HUES64 (cell line): ENCODE measurements at regions not wholly inside any gene's neighbourhood (a gene's known extent, or its start where the extent isn't known, plus 50 kb on each side); places are given as distances from the start of the nearest gene placed in this dataset.

ENCODE experiments used
- H3K27ac ChIP-seq: 2 replicates; pipeline ENCODE4 v1.7.0; 2013; ENCODE audit warnings: low read depth, low read length, inconsistent platforms
- H3K27me3 ChIP-seq: 2 replicates; pipeline ENCODE4 v1.6.1; 2013; ENCODE audit warnings: mild to moderate bottlenecking, low read length; ENCODE audit not compliant: insufficient read depth
- H3K36me3 ChIP-seq: 2 replicates; pipeline ENCODE4 v1.6.1; 2013; ENCODE audit warnings: mild to moderate bottlenecking, low read length; ENCODE audit not compliant: insufficient read depth
- H3K4me1 ChIP-seq: 2 replicates; pipeline ENCODE4 v1.6.1; 2013; ENCODE audit warnings: mild to moderate bottlenecking, low read length, moderate library complexity; ENCODE audit not compliant: insufficient read depth
- H3K4me3 ChIP-seq: 2 replicates; pipeline ENCODE4 v1.5.1; 2013; ENCODE audit warnings: mild to moderate bottlenecking, low read length, moderate library complexity
- H3K9ac ChIP-seq: 2 replicates; pipeline ENCODE4 v1.6.1; 2013; ENCODE audit warnings: mild to moderate bottlenecking, low read depth, low read length
- H3K9me3 ChIP-seq: 2 replicates; pipeline ENCODE4 v1.6.1; 2013; ENCODE audit warnings: low read depth, low read length; ENCODE audit not compliant: insufficient read depth
- WGBS: fragments of 150-250, 120-280 bp; methylation state at CpG from one replicate; pipeline ENCODE4 v1.1.7; 2013; ENCODE audit warnings: missing lambda C conversion rate; 5-methylcytosine and 5-hydroxymethylcytosine counted together

- Histone ChIP-seq H3K4me1 (no peaks in the 10 kb centered on the region), H3K27ac (no peak overlapping the region), H3K27me3 (no peaks in the 10 kb centered on the region), H3K9ac (no peak overlapping the region), H3K36me3 (no peaks in the 10 kb centered on the region), H3K9me3 (peaks cover 96% of the 10 kb centered on the region), H3K4me3 (no peak overlapping the region)
- WGBS, result 80% methylated on average over 4 of the region's 4 CpGs
Observed at GRCh38 chr19:8893419-8893818, 61.2 kb downstream of the MBD3L1 start.

- H3K27ac ChIP-seq, result no peak overlapping the region
- no peak overlapping the region for H3K4me3 ChIP-seq
- 94% methylated on average over 5 of the region's 5 CpGs for WGBS
- H3K36me3 ChIP-seq, result no peaks in the 10 kb centered on the region
- peaks cover 94% of the 10 kb centered on the region for H3K9me3 ChIP-seq
- H3K4me1 ChIP-seq, result no peaks in the 10 kb centered on the region
- no peak overlapping the region for H3K9ac ChIP-seq
- no peaks in the 10 kb centered on the region for H3K27me3 ChIP-seq
Observed at GRCh38 chr19:8897106-8897505, 64.9 kb downstream of the MBD3L1 start.

GRCh38 chr19:8899356-8899755, 67.2 kb downstream of the MBD3L1 start:
- Histone ChIP-seq H3K27ac (no peak overlapping the region), H3K4me3 (no peak overlapping the region), H3K9me3 (peaks cover 87% of the 10 kb centered on the region), H3K9ac (no peak overlapping the region), H3K36me3 (no peaks in the 10 kb centered on the region), H3K4me1 (no peaks in the 10 kb centered on the region), H3K27me3 (no peaks in the 10 kb centered on the region)
- 91% methylated on average over 2 of the region's 2 CpGs for WGBS

- Histone ChIP-seq H3K27ac (no peak overlapping the region), H3K9ac (no peak overlapping the region), H3K4me1 (no peaks in the 10 kb centered on the region), H3K36me3 (no peaks in the 10 kb centered on the region), H3K9me3 (peaks cover 86% of the 10 kb centered on the region), H3K27me3 (no peaks in the 10 kb centered on the region), H3K4me3 (no peak overlapping the region)
- WGBS, result 83% methylated on average over 4 of the region's 4 CpGs
Observed at GRCh38 chr19:8900421-8900820, 68.2 kb downstream of the MBD3L1 start.

GRCh38 chr19:8902520-8902919, 70.3 kb downstream of the MBD3L1 start:
- no peak overlapping the region for H3K27ac ChIP-seq
- no peaks in the 10 kb centered on the region for H3K36me3 ChIP-seq
- H3K9ac ChIP-seq, result no peak overlapping the region
- H3K9me3 ChIP-seq, result peaks cover 83% of the 10 kb centered on the region
- WGBS, result 59% methylated on average over 8 of the region's 8 CpGs
- H3K4me3 ChIP-seq, result no peak overlapping the region
- no peaks in the 10 kb centered on the region for H3K4me1 ChIP-seq
- H3K27me3 ChIP-seq, result no peaks in the 10 kb centered on the region

- WGBS, result 74% methylated on average over 1 of the region's 1 CpG
- Histone ChIP-seq H3K9ac (no peak overlapping the region), H3K9me3 (peaks cover 85% of the 10 kb centered on the region), H3K36me3 (no peaks in the 10 kb centered on the region), H3K27ac (no peak overlapping the region), H3K27me3 (no peaks in the 10 kb centered on the region), H3K4me1 (no peaks in the 10 kb centered on the region), H3K4me3 (no peak overlapping the region)
Observed at GRCh38 chr19:8904597-8904996, 72.4 kb downstream of the MBD3L1 start.

- H3K4me1 ChIP-seq, result no peaks in the 10 kb centered on the region
- no peaks in the 10 kb centered on the region for H3K27me3 ChIP-seq
- no peaks in the 10 kb centered on the region for H3K36me3 ChIP-seq
- H3K9me3 ChIP-seq, result peaks cover 85% of the 10 kb centered on the region
- 88% methylated on average over 2 of the region's 2 CpGs for WGBS
- H3K27ac ChIP-seq, result no peak overlapping the region
- H3K9ac ChIP-seq, result no peak overlapping the region
- no peak overlapping the region for H3K4me3 ChIP-seq
Observed at GRCh38 chr19:8905342-8905741, 73.2 kb downstream of the MBD3L1 start.

- Histone ChIP-seq H3K27me3 (no peaks in the 10 kb centered on the region), H3K9ac (no peak overlapping the region), H3K9me3 (peaks cover 73% of the 10 kb centered on the region), H3K4me3 (no peak overlapping the region), H3K27ac (no peak overlapping the region), H3K4me1 (no peaks in the 10 kb centered on the region), H3K36me3 (no peaks in the 10 kb centered on the region)
Observed at GRCh38 chr19:8908066-8908465, 75.9 kb downstream of the MBD3L1 start.

- peaks cover 79% of the 10 kb centered on the region for H3K9me3 ChIP-seq
- no peaks in the 10 kb centered on the region for H3K4me1 ChIP-seq
- WGBS, result 68% methylated on average over 3 of the region's 3 CpGs
- no peak overlapping the region for H3K9ac ChIP-seq
- H3K36me3 ChIP-seq, result no peaks in the 10 kb centered on the region
- no peak overlapping the region for H3K4me3 ChIP-seq
- no peaks in the 10 kb centered on the region for H3K27me3 ChIP-seq
- H3K27ac ChIP-seq, result no peak overlapping the region
Observed at GRCh38 chr19:8910775-8911414, 78.7 kb downstream of the MBD3L1 start.

- Histone ChIP-seq H3K4me3 (no peak overlapping the region), H3K27me3 (no peaks in the 10 kb centered on the region), H3K27ac (no peak overlapping the region), H3K9ac (no peak overlapping the region), H3K9me3 (peaks cover 72% of the 10 kb centered on the region), H3K36me3 (no peaks in the 10 kb centered on the region), H3K4me1 (no peaks in the 10 kb centered on the region)
- 72% methylated on average over 4 of the region's 4 CpGs for WGBS
Observed at GRCh38 chr19:8915997-8916396, 83.8 kb downstream of the MBD3L1 start.

GRCh38 chr19:8922591-8922990, 87.6 kb downstream of the MUC16 start:
- no peaks in the 10 kb centered on the region for H3K27me3 ChIP-seq
- H3K9me3 ChIP-seq, result peaks cover 70% of the 10 kb centered on the region
- H3K4me3 ChIP-seq, result no peak overlapping the region
- no peak overlapping the region for H3K27ac ChIP-seq
- no peaks in the 10 kb centered on the region for H3K36me3 ChIP-seq
- H3K4me1 ChIP-seq, result no peaks in the 10 kb centered on the region
- H3K9ac ChIP-seq, result no peak overlapping the region
- WGBS, result 79% methylated on average over 11 of the region's 11 CpGs

GRCh38 chr19:8924283-8924682, 85.9 kb downstream of the MUC16 start:
- H3K9me3 ChIP-seq, result peaks cover 74% of the 10 kb centered on the region
- no peaks in the 10 kb centered on the region for H3K4me1 ChIP-seq
- H3K4me3 ChIP-seq, result no peak overlapping the region
- no peaks in the 10 kb centered on the region for H3K36me3 ChIP-seq
- H3K9ac ChIP-seq, result no peak overlapping the region
- H3K27ac ChIP-seq, result no peak overlapping the region
- no peaks in the 10 kb centered on the region for H3K27me3 ChIP-seq
- WGBS, result 81% methylated on average over 12 of the region's 12 CpGs
